Upper lobe of left lung (tissue), 4 donors: ENCODE measurements at regions not wholly inside any gene's neighbourhood (a gene's known extent, or its start where the extent isn't known, plus 50 kb on each side); places are given as distances from the start of the nearest gene placed in this dataset.

Experiments used
- EP300 ChIP-seq, 4 donors: sonication (generic); formaldehyde crosslinking; IDR thresholded peaks; one replicate each; pipeline ENCODE4 v1.5.1; 2017; ENCODE audit warnings: antibody characterized with exemption in 4 of 4, control low read depth in 2 of 4
- POLR2AphosphoS5 ChIP-seq, 2 donors: sonication (generic); formaldehyde crosslinking; IDR thresholded peaks; one replicate each; pipeline ENCODE4 v1.5.1; 2017; ENCODE audit warnings: antibody characterized with exemption in 2 of 2
- TF ChIP-seq, protein P1 (sequence below), 6 experiments: fragments of 450-650 bp in 4 of 6; fragments of 200-600 bp in 2 of 6; sonication (generic) in 2 of 6; IDR thresholded peaks; one replicate each; pipeline ENCODE4 v1.5.1; 2016 to 2019; ENCODE audit warnings: antibody characterized with exemption in 6 of 6

DNA sequence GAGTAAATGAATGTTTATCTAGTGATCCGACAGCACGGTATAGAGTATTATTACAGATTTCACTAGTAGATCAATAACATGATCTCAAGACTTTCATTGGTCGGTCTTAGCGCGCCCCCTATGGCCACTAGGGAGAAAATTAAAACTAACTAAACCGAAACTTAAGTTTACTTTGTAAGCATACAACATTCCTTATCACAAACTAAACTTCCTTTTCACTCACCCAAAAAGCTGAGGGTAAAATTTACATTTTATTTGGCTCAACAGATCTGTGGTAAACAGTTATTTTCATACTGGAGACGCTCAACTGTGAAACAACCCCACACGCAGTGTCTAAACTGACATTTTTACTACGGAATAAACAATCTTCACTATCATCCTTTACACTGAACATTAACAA is 215.6 kb upstream of the MAP2 start:
- TF ChIP-seq, protein P1, sequence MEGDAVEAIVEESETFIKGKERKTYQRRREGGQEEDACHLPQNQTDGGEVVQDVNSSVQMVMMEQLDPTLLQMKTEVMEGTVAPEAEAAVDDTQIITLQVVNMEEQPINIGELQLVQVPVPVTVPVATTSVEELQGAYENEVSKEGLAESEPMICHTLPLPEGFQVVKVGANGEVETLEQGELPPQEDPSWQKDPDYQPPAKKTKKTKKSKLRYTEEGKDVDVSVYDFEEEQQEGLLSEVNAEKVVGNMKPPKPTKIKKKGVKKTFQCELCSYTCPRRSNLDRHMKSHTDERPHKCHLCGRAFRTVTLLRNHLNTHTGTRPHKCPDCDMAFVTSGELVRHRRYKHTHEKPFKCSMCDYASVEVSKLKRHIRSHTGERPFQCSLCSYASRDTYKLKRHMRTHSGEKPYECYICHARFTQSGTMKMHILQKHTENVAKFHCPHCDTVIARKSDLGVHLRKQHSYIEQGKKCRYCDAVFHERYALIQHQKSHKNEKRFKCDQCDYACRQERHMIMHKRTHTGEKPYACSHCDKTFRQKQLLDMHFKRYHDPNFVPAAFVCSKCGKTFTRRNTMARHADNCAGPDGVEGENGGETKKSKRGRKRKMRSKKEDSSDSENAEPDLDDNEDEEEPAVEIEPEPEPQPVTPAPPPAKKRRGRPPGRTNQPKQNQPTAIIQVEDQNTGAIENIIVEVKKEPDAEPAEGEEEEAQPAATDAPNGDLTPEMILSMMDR (IDR thresholded peaks at IDR 0.05) = peak in 4 of 6 experiments; percentile 14 to 54 (median 50)
- no peak for TF ChIP-seq POLR2AphosphoS5 (IDR thresholded peaks at IDR 0.05)
- TF ChIP-seq EP300 (IDR thresholded peaks at IDR 0.05) = no peak
